Astrocyte (in vitro differentiated cells and primary cell): ENCODE measurements at regions not wholly inside any gene's neighbourhood (a gene's known extent, or its start where the extent isn't known, plus 50 kb on each side); places are given as distances from the start of the nearest gene placed in this dataset.
"Not testable (repeated sequence)": the region's sequence is repeated elsewhere in the genome, so short reads cannot be mapped to it uniquely, and the experiment has no call there.

Source experiments
- DNase-seq: peaks from one replicate; pipeline ENCODE4 v3.0.0-alpha.2; 2010; ENCODE audit warnings: low read depth
- FAIRE-seq: peaks from 2 replicates; lab custom pipeline; 2011; peaks lifted over from hg19 to GRCh38; lab: Jason Lieb, UNC
- H2AFZ ChIP-seq: 2 replicates; pipeline ENCODE4 v1.6.0; 2012; ENCODE audit warnings: low read depth, low read length, inconsistent platforms
- H3K27ac ChIP-seq: 2 replicates; pipeline ENCODE4 v1.5.1; 2011; ENCODE audit warnings: low read depth, low read length, inconsistent platforms
- H3K27me3 ChIP-seq: 2 replicates; pipeline ENCODE4 v1.6.0; 2011; ENCODE audit warnings: low read length, inconsistent platforms; ENCODE audit not compliant: insufficient read depth
- H3K36me3 ChIP-seq: 2 replicates; pipeline ENCODE4 v1.5.1; 2011; ENCODE audit warnings: low read length, inconsistent platforms; ENCODE audit not compliant: insufficient read depth
- H3K4me1 ChIP-seq: 2 replicates; pipeline ENCODE4 v1.5.1; 2011; ENCODE audit warnings: low read length, inconsistent platforms; ENCODE audit not compliant: insufficient read depth
- H3K4me2 ChIP-seq: 2 replicates; pipeline ENCODE4 v1.6.0; 2012; ENCODE audit warnings: low read length, inconsistent platforms
- H3K4me3 ChIP-seq: 2 replicates; pipeline ENCODE4 v1.5.1; 2011; ENCODE audit warnings: low read depth, mild to moderate bottlenecking, low read length, inconsistent platforms; ENCODE audit not compliant: insufficient read depth
- H3K79me2 ChIP-seq: 2 replicates; pipeline ENCODE4 v1.6.0; 2012; ENCODE audit warnings: mild to moderate bottlenecking, low read length, inconsistent platforms; ENCODE audit not compliant: insufficient read depth
- H3K9ac ChIP-seq: 2 replicates; pipeline ENCODE4 v1.6.0; 2012; ENCODE audit warnings: mild to moderate bottlenecking, low read length, inconsistent platforms
- H3K9me3 ChIP-seq: 2 replicates; pipeline ENCODE4 v1.5.1; 2012; ENCODE audit warnings: low read depth, mild to moderate bottlenecking, low read length, inconsistent platforms; ENCODE audit not compliant: insufficient read depth
- H4K20me1 ChIP-seq: 2 replicates; pipeline ENCODE4 v1.6.0; 2012; ENCODE audit warnings: low read length, inconsistent platforms; ENCODE audit not compliant: insufficient read depth
- H3K27ac Mint-ChIP-seq: one replicate; pipeline ENCODE4 v1.8.0; 2021; ENCODE audit warnings: mild to moderate bottlenecking, mixed read lengths; ENCODE audit not compliant: unreplicated experiment
- H3K27me3 Mint-ChIP-seq: one replicate; pipeline ENCODE4 v1.8.0; 2021; ENCODE audit warnings: low read depth, mixed read lengths; ENCODE audit not compliant: unreplicated experiment
- H3K36me3 Mint-ChIP-seq: one replicate; pipeline ENCODE4 v1.8.0; 2021; ENCODE audit warnings: low read depth, mixed read lengths; ENCODE audit not compliant: unreplicated experiment
- H3K4me1 Mint-ChIP-seq: one replicate; pipeline ENCODE4 v1.8.0; 2021; ENCODE audit warnings: low read depth, mixed read lengths; ENCODE audit not compliant: unreplicated experiment
- H3K4me3 Mint-ChIP-seq: one replicate; pipeline ENCODE4 v1.8.0; 2021; ENCODE audit warnings: mild to moderate bottlenecking, moderate library complexity, mixed read lengths; ENCODE audit not compliant: unreplicated experiment
- H3K9me3 Mint-ChIP-seq: one replicate; pipeline ENCODE4 v1.8.0; 2021; ENCODE audit warnings: mild to moderate bottlenecking, mixed read lengths; ENCODE audit not compliant: unreplicated experiment
- EZH2 ChIP-seq: IDR thresholded peaks from 2 replicates; pipeline ENCODE4 v1.6.1; 2012; ENCODE audit warnings: mild to moderate bottlenecking, low read length, inconsistent platforms; ENCODE audit not compliant: insufficient read depth
- TF ChIP-seq, protein P1 (sequence below): IDR thresholded peaks from 2 replicates; pipeline ENCODE4 v1.5.1; 2011; ENCODE audit warnings: low read depth, mild to moderate bottlenecking, inconsistent platforms, low read length, moderate library complexity; ENCODE audit not compliant: insufficient read depth

DNA sequence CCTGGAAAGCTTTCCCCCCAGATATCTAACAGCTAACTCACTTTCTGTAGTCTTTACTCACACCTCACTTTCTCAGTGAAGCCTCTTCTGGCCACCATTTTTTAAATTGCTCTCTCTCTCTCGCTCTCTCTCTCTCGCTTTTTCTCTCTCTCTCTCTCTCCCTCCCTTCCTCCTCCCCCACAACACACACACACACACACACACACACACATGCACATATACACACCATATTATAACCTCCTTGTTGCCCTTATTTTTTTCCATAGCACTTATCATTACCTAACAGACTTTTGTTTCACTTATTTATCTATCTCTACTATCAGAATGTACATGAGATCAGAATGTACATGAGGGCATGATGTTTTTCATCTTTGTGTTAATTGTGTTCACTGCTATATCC, 156.8 kb downstream of the DUSP6 start:
- Mint-ChIP-seq H3K27ac (no peak overlapping the region), H3K4me1 (no peaks in the 10 kb centered on the region), H3K4me3 (no peak overlapping the region), H3K36me3 (no peaks in the 10 kb centered on the region), H3K27me3 (no peaks in the 10 kb centered on the region), H3K9me3 (no peaks in the 10 kb centered on the region)
- no peaks in the 10 kb centered on the region for H3K79me2 ChIP-seq
- H3K9me3 ChIP-seq = no peaks in the 10 kb centered on the region
- no peaks in the 10 kb centered on the region for H3K36me3 ChIP-seq
- no peaks in the 10 kb centered on the region for H4K20me1 ChIP-seq
- no peaks in the 10 kb centered on the region for H3K4me1 ChIP-seq
- H3K9ac ChIP-seq = no peak overlapping the region
- TF ChIP-seq, protein P1, sequence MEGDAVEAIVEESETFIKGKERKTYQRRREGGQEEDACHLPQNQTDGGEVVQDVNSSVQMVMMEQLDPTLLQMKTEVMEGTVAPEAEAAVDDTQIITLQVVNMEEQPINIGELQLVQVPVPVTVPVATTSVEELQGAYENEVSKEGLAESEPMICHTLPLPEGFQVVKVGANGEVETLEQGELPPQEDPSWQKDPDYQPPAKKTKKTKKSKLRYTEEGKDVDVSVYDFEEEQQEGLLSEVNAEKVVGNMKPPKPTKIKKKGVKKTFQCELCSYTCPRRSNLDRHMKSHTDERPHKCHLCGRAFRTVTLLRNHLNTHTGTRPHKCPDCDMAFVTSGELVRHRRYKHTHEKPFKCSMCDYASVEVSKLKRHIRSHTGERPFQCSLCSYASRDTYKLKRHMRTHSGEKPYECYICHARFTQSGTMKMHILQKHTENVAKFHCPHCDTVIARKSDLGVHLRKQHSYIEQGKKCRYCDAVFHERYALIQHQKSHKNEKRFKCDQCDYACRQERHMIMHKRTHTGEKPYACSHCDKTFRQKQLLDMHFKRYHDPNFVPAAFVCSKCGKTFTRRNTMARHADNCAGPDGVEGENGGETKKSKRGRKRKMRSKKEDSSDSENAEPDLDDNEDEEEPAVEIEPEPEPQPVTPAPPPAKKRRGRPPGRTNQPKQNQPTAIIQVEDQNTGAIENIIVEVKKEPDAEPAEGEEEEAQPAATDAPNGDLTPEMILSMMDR = no peak
- no peak for TF ChIP-seq EZH2
- no peaks in the 10 kb centered on the region for H3K27me3 ChIP-seq
- H3K4me2 ChIP-seq = no peak overlapping the region
- no peak overlapping the region for H3K4me3 ChIP-seq
- DNase-seq = no peak
- H2AFZ ChIP-seq = no peak overlapping the region
- FAIRE-seq = no peak
- no peak overlapping the region for H3K27ac ChIP-seq

- Mint-ChIP-seq H3K27ac (no peak overlapping the region), H3K4me3 (no peak overlapping the region), H3K9me3 (no peaks in the 10 kb centered on the region), H3K4me1 (no peaks in the 10 kb centered on the region), H3K27me3 (no peaks in the 10 kb centered on the region), H3K36me3 (no peaks in the 10 kb centered on the region)
- TF ChIP-seq EZH2 = no peak
- TF ChIP-seq, protein P1 = no peak
- Histone ChIP-seq H3K9me3 (no peaks in the 10 kb centered on the region), H3K9ac (no peak overlapping the region), H3K27ac (no peak overlapping the region), H2AFZ (no peak overlapping the region), H3K4me3 (no peak overlapping the region), H3K36me3 (no peaks in the 10 kb centered on the region), H3K4me2 (no peak overlapping the region), H3K27me3 (no peaks in the 10 kb centered on the region), H4K20me1 (no peaks in the 10 kb centered on the region), H3K79me2 (no peaks in the 10 kb centered on the region), H3K4me1 (no peaks in the 10 kb centered on the region)
- FAIRE-seq = no peak
- no peak for DNase-seq
Observed at GRCh38 chr12:89194683-89195082, 157.6 kb downstream of the DUSP6 start.

GRCh38 chr12:89192429-89192828, 159.9 kb downstream of the DUSP6 start:
- Histone ChIP-seq H3K9ac (no peak overlapping the region), H3K36me3 (no peaks in the 10 kb centered on the region), H3K9me3 (no peaks in the 10 kb centered on the region), H3K79me2 (no peaks in the 10 kb centered on the region), H3K4me3 (no peak overlapping the region), H3K27ac (no peak overlapping the region), H3K4me1 (no peaks in the 10 kb centered on the region), H3K27me3 (no peaks in the 10 kb centered on the region), H3K4me2 (no peak overlapping the region), H4K20me1 (no peaks in the 10 kb centered on the region), H2AFZ (no peak overlapping the region)
- Mint-ChIP-seq H3K4me1 (no peaks in the 10 kb centered on the region), H3K4me3 (no peak overlapping the region), H3K9me3 (peaks cover 5% of the 10 kb centered on the region), H3K36me3 (peaks cover 3% of the 10 kb centered on the region), H3K27ac (no peak overlapping the region), H3K27me3 (no peaks in the 10 kb centered on the region)
- FAIRE-seq (no peak), DNase-seq (no peak)
- TF ChIP-seq, protein P1 = no peak
- TF ChIP-seq EZH2 = no peak

DNA sequence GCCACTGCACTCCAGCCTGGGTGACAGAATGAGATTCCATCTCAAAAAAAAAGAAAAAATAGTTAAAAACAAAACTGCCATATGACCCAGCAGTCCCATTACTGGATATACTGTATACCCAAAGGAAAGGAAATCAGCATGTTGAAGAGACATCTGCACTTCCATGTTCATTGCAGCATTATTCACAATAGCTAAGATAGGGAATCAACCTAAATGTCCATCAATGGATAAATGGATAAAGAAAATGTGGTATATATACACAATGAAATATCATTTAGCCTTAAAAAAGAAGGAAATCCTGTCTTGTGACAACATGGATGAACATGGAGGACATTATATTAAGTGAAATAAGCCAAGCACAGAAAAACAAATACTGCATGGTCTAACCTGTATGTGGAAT, 160.7 kb downstream of the DUSP6 start:
- H3K4me1 Mint-ChIP-seq = not testable (repeated sequence)

More for the DNA sequence above, 160.7 kb downstream of the DUSP6 start:
- not testable (repeated sequence) for H3K27me3 Mint-ChIP-seq, H3K9me3 Mint-ChIP-seq, H3K4me1 ChIP-seq, H3K27ac Mint-ChIP-seq, H3K4me2 ChIP-seq, H3K36me3 ChIP-seq, H3K9ac ChIP-seq, H3K9me3 ChIP-seq, FAIRE-seq, H3K4me3 Mint-ChIP-seq, H3K4me3 ChIP-seq, H3K27ac ChIP-seq, H3K27me3 ChIP-seq, H2AFZ ChIP-seq, H3K36me3 Mint-ChIP-seq, H3K79me2 ChIP-seq, DNase-seq, H4K20me1 ChIP-seq
